Esophagus muscularis mucosa (tissue), 4 donors: ENCODE measurements at regions not wholly inside any gene's neighbourhood (a gene's known extent, or its start where the extent isn't known, plus 50 kb on each side); places are given as distances from the start of the nearest gene placed in this dataset.

Source experiments
- DNase-seq: peaks from one replicate; pipeline ENCODE4 v3.0.0-alpha.2; 2017; ENCODE audit errors: extremely low spot score
- H3K27ac ChIP-seq, 4 donors: fragments of 200-600 bp; sonication (generic); replicated peaks in 1 of 4; 1 replicate in 3 of 4; 2 replicates in 1 of 4; pipeline ENCODE4 v1.5.1; 2016 to 2019; ENCODE audit warnings: mild to moderate bottlenecking in 1 of 4
- H3K27me3 ChIP-seq, 4 donors: fragments of 200-600 bp; sonication (generic); one replicate each; pipeline versions ENCODE4 v1.5.1 to v1.6.0; 2016 to 2019
- H3K36me3 ChIP-seq, 4 donors: fragments of 200-600 bp; sonication (generic); one replicate each; pipeline ENCODE4 v1.5.1; 2016 to 2019
- H3K4me1 ChIP-seq, 4 donors: fragments of 200-600 bp; sonication (generic); one replicate each; pipeline ENCODE4 v1.5.1; 2016 to 2019
- H3K4me3 ChIP-seq, 4 donors: fragments of 200-600 bp; sonication (generic); 1 replicate in 2 of 4; 2 replicates in 2 of 4; pipeline ENCODE4 v1.5.1; 2016 to 2019; ENCODE audit warnings: mild to moderate bottlenecking in 4 of 4, moderate library complexity in 1 of 4
- H3K9me3 ChIP-seq, 4 donors: fragments of 200-600 bp; sonication (generic); 1 replicate in 3 of 4; 2 replicates in 1 of 4; pipeline ENCODE4 v1.5.1; 2016 to 2019
- CTCF ChIP-seq, 3 experiments: fragments of 200-600 bp in 2 of 3; fragments of 450-650 bp in 1 of 3; sonication (generic) in 2 of 3; IDR thresholded peaks; one replicate each; pipeline ENCODE4 v1.5.1; 2017 to 2019; ENCODE audit warnings: antibody characterized with exemption in 3 of 3, mild to moderate bottlenecking in 2 of 3, moderate library complexity in 1 of 3
- EP300 ChIP-seq: sonication (generic); formaldehyde crosslinking; IDR thresholded peaks from one replicate; pipeline ENCODE4 v1.6.1; 2017; ENCODE audit warnings: antibody characterized with exemption
- POLR2A ChIP-seq: fragments of 450-650 bp; IDR thresholded peaks from one replicate; pipeline ENCODE4 v1.6.1; 2017; ENCODE audit warnings: antibody characterized with exemption, moderate library complexity, mild to moderate bottlenecking, low read depth
- POLR2AphosphoS5 ChIP-seq, 2 donors: sonication (generic); formaldehyde crosslinking; IDR thresholded peaks; one replicate each; pipeline ENCODE4 v1.6.1; 2017; ENCODE audit warnings: antibody characterized with exemption in 2 of 2
- WGBS: methylation state at CpG from one replicate; pipeline ENCODE4 v1.1.5; 2018; 5-methylcytosine and 5-hydroxymethylcytosine counted together
- intact Hi-C: fragments of 100-400 bp; cut with DNase I; formaldehyde crosslinking; loops from one replicate; pipeline ENCODE4 v1.15.1; 2023

DNA sequence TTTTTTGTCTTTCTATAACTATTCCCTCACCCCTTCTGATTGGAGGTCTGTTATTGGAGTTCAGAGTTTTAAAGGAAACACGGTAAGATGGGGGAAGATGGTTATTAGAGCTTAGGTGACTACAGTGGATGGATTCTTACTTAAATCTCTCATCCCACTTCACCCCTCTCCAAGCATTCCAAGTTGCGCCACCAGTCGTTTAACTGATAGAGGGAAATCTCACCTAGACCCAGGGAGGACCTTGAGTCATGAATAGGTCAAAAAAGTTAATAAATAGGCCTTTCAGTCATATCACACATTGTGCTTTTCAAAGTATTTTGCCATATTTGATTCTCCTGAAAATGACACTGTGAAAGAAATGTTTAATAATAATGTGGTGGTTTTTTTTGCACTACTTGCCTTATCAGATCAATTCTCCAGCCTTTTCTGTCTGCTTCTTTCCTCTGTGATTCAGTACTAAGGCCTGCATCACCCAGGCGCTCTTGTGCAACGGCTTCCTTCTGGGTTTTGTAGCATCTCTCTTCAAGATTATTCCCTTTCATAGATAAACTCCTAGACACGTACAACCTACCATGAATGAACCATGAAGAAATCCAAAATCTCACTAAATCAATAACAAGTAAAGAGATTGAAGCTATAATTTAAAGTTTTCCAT is 100.4 kb upstream of the TGFBR2 start:
- no peaks in the 10 kb centered on the region for H3K9me3 ChIP-seq
- intact Hi-C loops: no loop called here
- TF ChIP-seq POLR2A (no peak), CTCF (IDR thresholded peaks at IDR 0.05) (no peak), EP300 (no peak), POLR2AphosphoS5 (IDR thresholded peaks at IDR 0.05) (no peak)
- H3K36me3 ChIP-seq: no peaks in the 10 kb centered on the region
- peaks cover 0 to 1% (median 0%) of the 10 kb centered on the region in 4 donors for H3K4me1 ChIP-seq
- H3K4me3 ChIP-seq: no peak overlapping the region
- no peaks in the 10 kb centered on the region for H3K27me3 ChIP-seq
- no peak for DNase-seq
- no peak overlapping the region for H3K27ac ChIP-seq
- 97% methylated on average over 6 of the region's 6 CpGs for WGBS

GRCh38 chr3:30508339-30508738 is 98.1 kb upstream of the TGFBR2 start:
- Histone ChIP-seq H3K27ac (no peak overlapping the region), H3K36me3 (no peaks in the 10 kb centered on the region), H3K4me3 (no peak overlapping the region), H3K4me1 (peaks cover 6 to 25% (median 23%) of the 10 kb centered on the region in 4 donors), H3K27me3 (no peaks in the 10 kb centered on the region), H3K9me3 (no peaks in the 10 kb centered on the region)
- intact Hi-C loops: no loop called here
- DNase-seq: no peak
- 84% methylated on average over 3 of the region's 3 CpGs for WGBS
- TF ChIP-seq CTCF (IDR thresholded peaks at IDR 0.05): no peak
- no peak for TF ChIP-seq EP300
- no peak for TF ChIP-seq POLR2A
- no peak for TF ChIP-seq POLR2AphosphoS5 (IDR thresholded peaks at IDR 0.05)

- no peaks in the 10 kb centered on the region for H3K36me3 ChIP-seq
- DNase-seq: no peak
- intact Hi-C loops: no loop called here
- no peaks in the 10 kb centered on the region for H3K9me3 ChIP-seq
- no peaks in the 10 kb centered on the region for H3K27me3 ChIP-seq
- 91% methylated on average over 3 of the region's 3 CpGs for WGBS
- H3K4me1 ChIP-seq: peaks cover 6 to 30% (median 27%) of the 10 kb centered on the region in 4 donors
- TF ChIP-seq POLR2A: no peak
- no peak for TF ChIP-seq EP300
- no peak for TF ChIP-seq CTCF (IDR thresholded peaks at IDR 0.05)
- TF ChIP-seq POLR2AphosphoS5 (IDR thresholded peaks at IDR 0.05): no peak
- no peak overlapping the region for H3K4me3 ChIP-seq
- no peak overlapping the region for H3K27ac ChIP-seq
Measured at GRCh38 chr3:30510596-30510995, 95.8 kb upstream of the TGFBR2 start.

DNA sequence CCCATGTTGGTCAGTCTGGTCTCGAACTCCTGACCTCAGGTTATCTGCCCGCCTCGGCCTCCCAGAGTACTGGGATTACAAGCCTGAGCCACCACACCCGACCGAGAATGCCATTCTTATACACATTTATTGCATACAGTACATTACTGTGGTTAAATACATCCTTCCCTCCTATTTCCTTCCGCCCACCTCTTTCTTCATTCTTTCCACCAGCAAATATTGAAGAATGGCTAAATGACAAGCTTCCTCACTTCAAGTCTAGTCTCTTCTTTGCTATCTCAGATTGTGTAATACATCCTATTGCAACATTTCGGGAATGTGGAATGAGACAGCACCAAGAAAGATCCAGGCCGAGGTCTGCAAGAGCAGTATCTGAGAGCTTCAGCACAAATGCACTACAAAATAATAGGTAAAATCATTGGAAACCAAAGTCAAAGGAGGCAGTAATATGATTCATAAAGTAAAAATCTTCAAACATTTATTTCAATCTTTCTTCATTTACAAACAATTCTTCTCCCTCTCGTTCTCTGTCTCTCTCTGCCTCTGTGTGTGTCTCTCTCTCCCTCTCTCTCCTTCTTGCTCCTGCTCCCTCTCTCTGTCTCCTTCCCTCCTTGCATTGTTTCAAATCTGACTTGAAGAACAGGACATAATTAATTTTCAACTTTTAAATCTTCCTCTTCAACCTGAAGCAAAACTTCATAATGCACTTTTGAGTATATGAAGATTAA is 94.7 kb upstream of the TGFBR2 start:
- WGBS: 63% methylated on average over 9 of the region's 9 CpGs
- Histone ChIP-seq H3K27me3 (no peaks in the 10 kb centered on the region), H3K9me3 (no peaks in the 10 kb centered on the region), H3K36me3 (no peaks in the 10 kb centered on the region), H3K27ac (peak overlapping the region; percentile 58 to 86 (median 78)), H3K4me1 (peaks cover 6 to 41% (median 38%) of the 10 kb centered on the region in 4 donors), H3K4me3 (no peak overlapping the region)
- TF ChIP-seq CTCF (IDR thresholded peaks at IDR 0.05) (no peak), POLR2AphosphoS5 (IDR thresholded peaks at IDR 0.05) (peak; percentile 60 to 75)
- no peak for DNase-seq
- intact Hi-C loops: no loop called here
